Right lobe of liver (tissue), 4 donors: ENCODE measurements at regions not wholly inside any gene's neighbourhood (a gene's known extent, or its start where the extent isn't known, plus 50 kb on each side); places are given as distances from the start of the nearest gene placed in this dataset.

Experiments
- POLR2A ChIP-seq: fragments of 450-650 bp; IDR thresholded peaks from one replicate; pipeline ENCODE4 v1.6.1; 2017; ENCODE audit warnings: antibody characterized with exemption, mild to moderate bottlenecking
- TF ChIP-seq, protein P1 (sequence below), 4 donors: fragments of 200-600 bp in 3 of 4; fragments of 450-650 bp in 1 of 4; IDR thresholded peaks; one replicate each; pipeline versions ENCODE4 v1.5.1 to v1.8.0; 2016 to 2022; ENCODE audit warnings: antibody characterized with exemption in 4 of 4, mild to moderate bottlenecking in 2 of 4
- donor health status: DM: no; HTN: no; CAD: no.
- donor health status: DM: no; HTN: no; CAD: no.
- donor health status: DM: no; HTN: yes; CAD: no.

DNA sequence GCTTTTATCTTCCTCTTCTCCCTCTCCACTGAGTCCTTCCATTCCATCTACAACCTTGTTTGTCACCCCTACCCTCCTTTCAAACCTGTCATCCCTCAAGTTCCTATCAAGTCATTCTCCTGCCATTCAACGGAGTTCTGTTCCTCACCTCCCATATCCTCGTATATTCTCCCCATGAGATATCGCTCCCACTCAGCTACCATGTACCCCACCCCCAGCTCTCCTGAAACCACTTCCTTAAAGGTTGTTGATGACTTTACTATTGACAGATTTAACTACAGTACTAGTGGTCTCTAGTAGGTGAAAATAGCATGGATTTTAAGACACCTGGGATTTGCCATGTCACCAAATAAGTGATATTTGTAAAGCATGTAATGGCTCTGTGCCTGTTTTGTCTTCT is 107.4 kb upstream of the BARHL2 start:
- TF ChIP-seq, protein P1, sequence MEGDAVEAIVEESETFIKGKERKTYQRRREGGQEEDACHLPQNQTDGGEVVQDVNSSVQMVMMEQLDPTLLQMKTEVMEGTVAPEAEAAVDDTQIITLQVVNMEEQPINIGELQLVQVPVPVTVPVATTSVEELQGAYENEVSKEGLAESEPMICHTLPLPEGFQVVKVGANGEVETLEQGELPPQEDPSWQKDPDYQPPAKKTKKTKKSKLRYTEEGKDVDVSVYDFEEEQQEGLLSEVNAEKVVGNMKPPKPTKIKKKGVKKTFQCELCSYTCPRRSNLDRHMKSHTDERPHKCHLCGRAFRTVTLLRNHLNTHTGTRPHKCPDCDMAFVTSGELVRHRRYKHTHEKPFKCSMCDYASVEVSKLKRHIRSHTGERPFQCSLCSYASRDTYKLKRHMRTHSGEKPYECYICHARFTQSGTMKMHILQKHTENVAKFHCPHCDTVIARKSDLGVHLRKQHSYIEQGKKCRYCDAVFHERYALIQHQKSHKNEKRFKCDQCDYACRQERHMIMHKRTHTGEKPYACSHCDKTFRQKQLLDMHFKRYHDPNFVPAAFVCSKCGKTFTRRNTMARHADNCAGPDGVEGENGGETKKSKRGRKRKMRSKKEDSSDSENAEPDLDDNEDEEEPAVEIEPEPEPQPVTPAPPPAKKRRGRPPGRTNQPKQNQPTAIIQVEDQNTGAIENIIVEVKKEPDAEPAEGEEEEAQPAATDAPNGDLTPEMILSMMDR (IDR thresholded peaks at IDR 0.05), result no peak
- no peak for TF ChIP-seq POLR2A
